Activated CD8-positive, alpha-beta T cell treated with anti-CD3 and anti-CD28 coated beads for 36 hours (primary cell): ENCODE measurements at regions not wholly inside any gene's neighbourhood (a gene's known extent, or its start where the extent isn't known, plus 50 kb on each side); places are given as distances from the start of the nearest gene placed in this dataset.

Experiments used
- ATAC-seq: fragments of 200-7000 bp; cut with Tn5 transposase; one replicate; pipeline ENCODE4 v1.10.0; 2021; ENCODE audit warnings: mild to moderate bottlenecking, moderate library complexity
- CTCF ChIA-PET: fragments of 350-600 bp; sonication (Branson Sonifier 250); formaldehyde crosslinking; loops from one replicate; lab custom pipeline; 2021; ENCODE audit warnings: antibody characterized with exemption; lab: Charles Lee
- POLR2A ChIA-PET: fragments of 350-600 bp; sonication (Branson Sonifier 250); formaldehyde crosslinking; loops from one replicate; lab custom pipeline; 2021; ENCODE audit warnings: antibody characterized with exemption; lab: Charles Lee
- DNase-seq: peaks from one replicate; pipeline ENCODE4 v3.0.0-alpha.2; 2020
- H3K27ac Mint-ChIP-seq: one replicate; pipeline ENCODE4 v1.8.0; 2021; ENCODE audit warnings: mild to moderate bottlenecking, mixed read lengths
- H3K27me3 Mint-ChIP-seq: one replicate; pipeline ENCODE4 v1.8.0; 2021; ENCODE audit warnings: mixed read lengths
- H3K36me3 Mint-ChIP-seq: one replicate; pipeline ENCODE4 v1.8.0; 2021; ENCODE audit warnings: low read depth, mixed read lengths
- H3K4me1 Mint-ChIP-seq: one replicate; pipeline ENCODE4 v1.8.0; 2021; ENCODE audit warnings: low read depth, mixed read lengths
- H3K4me3 Mint-ChIP-seq: one replicate; pipeline ENCODE4 v1.8.0; 2021; ENCODE audit warnings: mild to moderate bottlenecking, moderate library complexity, mixed read lengths
- H3K9me3 Mint-ChIP-seq: one replicate; pipeline ENCODE4 v1.8.0; 2021; ENCODE audit warnings: mixed read lengths
- intact Hi-C: fragments of 100-400 bp; cut with micrococcal nuclease; formaldehyde crosslinking; loops from one replicate; pipeline ENCODE4 v1.10.0; 2022
- TF ChIP-seq, protein P1 (sequence below): fragments of 200-600 bp; IDR thresholded peaks from one replicate; pipeline ENCODE4 v1.8.0; 2022; ENCODE audit warnings: antibody characterized with exemption, mild to moderate bottlenecking

- ChIA-PET CTCF (no interaction called here), POLR2A (no interaction called here)
- H3K36me3 Mint-ChIP-seq = no peaks in the 10 kb centered on the region
- no peak overlapping the region for H3K4me3 Mint-ChIP-seq
- no peak for DNase-seq
- H3K9me3 Mint-ChIP-seq = no peaks in the 10 kb centered on the region
- peaks cover 33% of the 10 kb centered on the region for H3K27me3 Mint-ChIP-seq
- ATAC-seq = no peak
- TF ChIP-seq, protein P1, sequence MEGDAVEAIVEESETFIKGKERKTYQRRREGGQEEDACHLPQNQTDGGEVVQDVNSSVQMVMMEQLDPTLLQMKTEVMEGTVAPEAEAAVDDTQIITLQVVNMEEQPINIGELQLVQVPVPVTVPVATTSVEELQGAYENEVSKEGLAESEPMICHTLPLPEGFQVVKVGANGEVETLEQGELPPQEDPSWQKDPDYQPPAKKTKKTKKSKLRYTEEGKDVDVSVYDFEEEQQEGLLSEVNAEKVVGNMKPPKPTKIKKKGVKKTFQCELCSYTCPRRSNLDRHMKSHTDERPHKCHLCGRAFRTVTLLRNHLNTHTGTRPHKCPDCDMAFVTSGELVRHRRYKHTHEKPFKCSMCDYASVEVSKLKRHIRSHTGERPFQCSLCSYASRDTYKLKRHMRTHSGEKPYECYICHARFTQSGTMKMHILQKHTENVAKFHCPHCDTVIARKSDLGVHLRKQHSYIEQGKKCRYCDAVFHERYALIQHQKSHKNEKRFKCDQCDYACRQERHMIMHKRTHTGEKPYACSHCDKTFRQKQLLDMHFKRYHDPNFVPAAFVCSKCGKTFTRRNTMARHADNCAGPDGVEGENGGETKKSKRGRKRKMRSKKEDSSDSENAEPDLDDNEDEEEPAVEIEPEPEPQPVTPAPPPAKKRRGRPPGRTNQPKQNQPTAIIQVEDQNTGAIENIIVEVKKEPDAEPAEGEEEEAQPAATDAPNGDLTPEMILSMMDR = no peak
- intact Hi-C loops = no loop called here
- no peak overlapping the region for H3K27ac Mint-ChIP-seq
- H3K4me1 Mint-ChIP-seq = no peaks in the 10 kb centered on the region
Measured at GRCh38 chr6:99092461-99092860, 144.7 kb upstream of the FBXL4 start.

GRCh38 chr6:99091985-99092384 is 144.2 kb upstream of the FBXL4 start:
- no peak overlapping the region for H3K4me3 Mint-ChIP-seq
- no peaks in the 10 kb centered on the region for H3K9me3 Mint-ChIP-seq
- DNase-seq = no peak
- TF ChIP-seq, protein P1 = no peak
- no peak overlapping the region for H3K27ac Mint-ChIP-seq
- H3K36me3 Mint-ChIP-seq = no peaks in the 10 kb centered on the region
- CTCF ChIA-PET = no interaction called here
- intact Hi-C loops = no loop called here
- peaks cover 33% of the 10 kb centered on the region for H3K27me3 Mint-ChIP-seq
- H3K4me1 Mint-ChIP-seq = no peaks in the 10 kb centered on the region
- no peak for ATAC-seq
- POLR2A ChIA-PET = no interaction called here

DNA sequence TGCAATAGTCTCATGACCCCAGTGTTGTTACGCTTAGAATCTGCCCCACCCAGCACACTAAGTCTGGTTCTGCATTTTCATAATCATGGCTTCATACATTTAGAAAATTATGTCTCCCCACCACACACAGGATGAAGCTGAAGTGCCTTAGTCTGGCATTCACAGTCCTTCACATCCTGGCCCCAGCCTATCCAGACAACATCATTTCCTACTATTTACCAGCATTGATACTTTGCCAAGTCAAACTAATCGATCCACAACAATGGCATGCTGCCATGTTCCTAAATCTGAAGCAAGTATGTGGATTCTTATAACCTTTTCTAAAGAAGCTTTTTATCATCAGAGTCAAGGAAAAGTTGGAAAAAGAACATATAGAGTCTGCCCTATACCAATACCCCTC is 132.4 kb upstream of the FBXL4 start:
- Mint-ChIP-seq H3K27ac (no peak overlapping the region), H3K4me3 (no peak overlapping the region), H3K9me3 (no peaks in the 10 kb centered on the region), H3K4me1 (no peaks in the 10 kb centered on the region), H3K27me3 (peaks cover 9% of the 10 kb centered on the region), H3K36me3 (no peaks in the 10 kb centered on the region)
- ATAC-seq (no peak), DNase-seq (no peak)
- TF ChIP-seq, protein P1 = no peak
- ChIA-PET CTCF (no interaction called here), POLR2A (no interaction called here)
- intact Hi-C loops = no loop called here

GRCh38 chr6:99079058-99079457 is 131.3 kb upstream of the FBXL4 start:
- no peak for DNase-seq

GRCh38 chr6:99073223-99073622 is 125.5 kb upstream of the FBXL4 start:
- Mint-ChIP-seq H3K4me1 (no peaks in the 10 kb centered on the region), H3K9me3 (no peaks in the 10 kb centered on the region), H3K27ac (no peak overlapping the region), H3K4me3 (no peak overlapping the region), H3K36me3 (no peaks in the 10 kb centered on the region), H3K27me3 (peaks cover 18% of the 10 kb centered on the region)
- POLR2A ChIA-PET = no interaction called here
- CTCF ChIA-PET = no interaction called here
- ATAC-seq (no peak), DNase-seq (no peak)
- TF ChIP-seq, protein P1 = no peak
- intact Hi-C loops = no loop called here

More at GRCh38 chr6:99079058-99079457, 131.3 kb upstream of the FBXL4 start:
- Mint-ChIP-seq H3K4me1 (no peaks in the 10 kb centered on the region), H3K27ac (no peak overlapping the region), H3K9me3 (no peaks in the 10 kb centered on the region), H3K36me3 (no peaks in the 10 kb centered on the region), H3K27me3 (peaks cover 17% of the 10 kb centered on the region), H3K4me3 (no peak overlapping the region)
- CTCF ChIA-PET = no interaction called here
- no peak for ATAC-seq
- POLR2A ChIA-PET = no interaction called here
- intact Hi-C loops = no loop called here
- TF ChIP-seq, protein P1 = no peak
